H9 (cell line): ENCODE measurements at regions not wholly inside any gene's neighbourhood (a gene's known extent, or its start where the extent isn't known, plus 50 kb on each side); places are given as distances from the start of the nearest gene placed in this dataset.

Experiments used
- DNase-seq: peaks from one replicate; pipeline ENCODE4 v3.0.0-alpha.2; 2017
- H2AFZ ChIP-seq: one replicate; pipeline ENCODE4 v1.6.1; 2013; ENCODE audit warnings: mild to moderate bottlenecking, low read length, control low read depth, moderate library complexity
- H2AK5ac ChIP-seq: 2 replicates; pipeline ENCODE4 v1.6.1; 2013; ENCODE audit warnings: low read length, control low read depth, mixed read lengths; ENCODE audit not compliant: insufficient read length
- H2BK120ac ChIP-seq: one replicate; pipeline ENCODE4 v1.6.1; 2013; ENCODE audit warnings: low read depth, mild to moderate bottlenecking, low read length, control low read depth, inconsistent platforms; ENCODE audit not compliant: poor library complexity, severe bottlenecking
- H2BK12ac ChIP-seq: 2 replicates; pipeline ENCODE4 v1.6.1; 2013; ENCODE audit warnings: low read length, control low read depth, mixed read lengths, low read depth; ENCODE audit not compliant: insufficient read length
- H2BK15ac ChIP-seq: 2 replicates; pipeline ENCODE4 v1.6.1; 2013; ENCODE audit warnings: low read depth, low read length, control low read depth
- H2BK20ac ChIP-seq: one replicate; pipeline ENCODE4 v1.6.1; 2013; ENCODE audit warnings: low read depth, mild to moderate bottlenecking, low read length, control low read depth, inconsistent platforms; ENCODE audit not compliant: poor library complexity, severe bottlenecking
- H2BK5ac ChIP-seq: 2 replicates; pipeline ENCODE4 v1.6.1; 2013; ENCODE audit warnings: low read length, control low read depth, mixed read lengths; ENCODE audit not compliant: insufficient read length
- H3K14ac ChIP-seq: 2 replicates; pipeline ENCODE4 v1.6.1; 2013; ENCODE audit warnings: low read length, control low read depth; ENCODE audit not compliant: insufficient read depth
- H3K18ac ChIP-seq: 2 replicates; pipeline ENCODE4 v1.6.1; 2013; ENCODE audit warnings: low read depth, mild to moderate bottlenecking, mixed read lengths, low read length, control low read depth; ENCODE audit not compliant: insufficient read length
- H3K23ac ChIP-seq: 2 replicates; pipeline ENCODE4 v1.6.1; 2013; ENCODE audit warnings: low read length, control low read depth, mixed read lengths, low read depth; ENCODE audit not compliant: insufficient read length
- H3K23me2 ChIP-seq: 2 replicates; pipeline ENCODE4 v1.6.1; 2013; ENCODE audit warnings: low read depth, mild to moderate bottlenecking, mixed read lengths, low read length, control low read depth; ENCODE audit not compliant: insufficient read length, poor library complexity, severe bottlenecking
- H3K27ac ChIP-seq: 2 replicates; pipeline ENCODE4 v1.5.1; 2013; ENCODE audit warnings: low read length, control low read depth, mixed read lengths, low read depth; ENCODE audit not compliant: insufficient read length
- H3K27me3 ChIP-seq: 2 replicates; pipeline ENCODE4 v1.6.1; 2013; ENCODE audit warnings: low read length, control low read depth, inconsistent platforms; ENCODE audit not compliant: insufficient read depth
- H3K4ac ChIP-seq: 2 replicates; pipeline ENCODE4 v1.6.1; 2013; ENCODE audit warnings: low read depth, mild to moderate bottlenecking, control low read depth, inconsistent platforms, low read length, moderate library complexity
- H3K4me1 ChIP-seq: 2 replicates; pipeline ENCODE4 v1.6.1; 2013; ENCODE audit warnings: low read length, control low read depth, inconsistent platforms; ENCODE audit not compliant: insufficient read depth
- H3K4me2 ChIP-seq: 2 replicates; pipeline ENCODE4 v1.6.1; 2013; ENCODE audit warnings: low read length, control low read depth, mixed read lengths; ENCODE audit not compliant: insufficient read length, insufficient read depth
- H3K56ac ChIP-seq: 2 replicates; pipeline ENCODE4 v1.6.1; 2013; ENCODE audit warnings: low read depth, mild to moderate bottlenecking, mixed read lengths, low read length, control low read depth; ENCODE audit not compliant: insufficient read length
- H3K79me1 ChIP-seq: 2 replicates; pipeline ENCODE4 v1.6.1; 2013; ENCODE audit warnings: low read depth, mild to moderate bottlenecking, moderate library complexity, low read length, control low read depth, inconsistent platforms; ENCODE audit not compliant: insufficient read depth, poor library complexity, severe bottlenecking
- H3K79me2 ChIP-seq: 2 replicates; pipeline ENCODE4 v1.6.1; 2013; ENCODE audit warnings: low read length, control low read depth, inconsistent platforms; ENCODE audit not compliant: insufficient read depth
- H3K9ac ChIP-seq: 2 replicates; pipeline ENCODE4 v1.6.1; 2013; ENCODE audit warnings: low read length, control low read depth, mixed read lengths; ENCODE audit not compliant: insufficient read length; ENCODE audit errors: extremely low read depth
- H3K9me3 ChIP-seq: one replicate; pipeline ENCODE4 v1.6.1; 2013; ENCODE audit warnings: low read depth, low read length, inconsistent platforms; ENCODE audit not compliant: control insufficient read depth
- H3T11ph ChIP-seq: one replicate; pipeline ENCODE4 v1.6.1; 2013; ENCODE audit warnings: mild to moderate bottlenecking, low read length, control low read depth, inconsistent platforms
- H4K20me1 ChIP-seq: one replicate; pipeline ENCODE4 v1.6.1; 2013; ENCODE audit not compliant: control insufficient read depth, insufficient read length, insufficient read depth
- H4K5ac ChIP-seq: 2 replicates; pipeline ENCODE4 v1.6.1; 2013; ENCODE audit warnings: low read depth, mild to moderate bottlenecking, mixed read lengths, low read length, control low read depth; ENCODE audit not compliant: insufficient read length
- H4K8ac ChIP-seq: replicated peaks from 2 replicates; pipeline ENCODE4 v1.6.1; 2013; ENCODE audit warnings: low read length, control low read depth, mixed read lengths, low read depth; ENCODE audit not compliant: insufficient read length
- H4K91ac ChIP-seq: 2 replicates; pipeline ENCODE4 v1.6.1; 2013; ENCODE audit warnings: low read depth, mild to moderate bottlenecking, moderate library complexity, mixed read lengths, low read length, control low read depth; ENCODE audit not compliant: insufficient read length
- H3K27ac Mint-ChIP-seq, 3 experiments: 2 replicates in 2 of 3; 3 replicates in 1 of 3; pipeline ENCODE4 v1.8.0; 2020 to 2021; ENCODE audit warnings: mixed read lengths in 3 of 3, mild to moderate bottlenecking in 1 of 3, moderate library complexity in 1 of 3
- H3K27me3 Mint-ChIP-seq: 2 replicates; pipeline ENCODE4 v1.8.0; 2021; ENCODE audit warnings: low read depth, mild to moderate bottlenecking, moderate library complexity, mixed read lengths
- H3K36me3 Mint-ChIP-seq, 3 experiments: 2 replicates in 2 of 3; 3 replicates in 1 of 3; pipeline ENCODE4 v1.8.0; 2020 to 2021; ENCODE audit warnings: low read depth in 3 of 3, mixed read lengths in 3 of 3; ENCODE audit not compliant: insufficient read depth in 1 of 3
- H3K4me1 Mint-ChIP-seq, 2 experiments: 2 replicates each; pipeline ENCODE4 v1.8.0; 2020; ENCODE audit warnings: mixed read lengths in 2 of 2
- H3K4me3 Mint-ChIP-seq, 2 experiments: 2 replicates in 1 of 2; 3 replicates in 1 of 2; pipeline ENCODE4 v1.8.0; 2020 to 2021; ENCODE audit warnings: mild to moderate bottlenecking in 2 of 2, mixed read lengths in 2 of 2, moderate library complexity in 1 of 2
- H3K9me3 Mint-ChIP-seq, 2 experiments: 2 replicates in 1 of 2; 3 replicates in 1 of 2; pipeline ENCODE4 v1.8.0; 2020; ENCODE audit warnings: mild to moderate bottlenecking in 2 of 2, mixed read lengths in 2 of 2, moderate library complexity in 1 of 2
- CTCF ChIP-seq: fragments of 200-600 bp; sonication (generic); conservative IDR thresholded peaks from 3 replicates; pipeline ENCODE4 v1.8.0; 2021; ENCODE audit warnings: antibody characterized with exemption, mild to moderate bottlenecking
- WGBS: extraction: QIAGEN DNeasy Blood & Tissue Kit; methylation state at CpG from one replicate; pipeline ENCODE4 v1.1.7; 2013; ENCODE audit warnings: missing lambda C conversion rate, low lambda C conversion rate, mixed read lengths; ENCODE audit not compliant: insufficient read length; ENCODE audit errors: extremely low coverage; 5-methylcytosine and 5-hydroxymethylcytosine counted together

GRCh38 chr16:65950211-65950610, 416.3 kb upstream of the CDH5 start:
- no CpG with 5 or more reads among the region's 3 CpGs for WGBS
- H3K23me2 ChIP-seq = no peaks in the 10 kb centered on the region
- no peaks in the 10 kb centered on the region for H3K9me3 ChIP-seq
- H3K4ac ChIP-seq = no peak overlapping the region
- no peak overlapping the region for H4K5ac ChIP-seq
- no peak overlapping the region for H2BK5ac ChIP-seq
- no peak overlapping the region for H2AFZ ChIP-seq
- no peak overlapping the region for H2BK20ac ChIP-seq
- TF ChIP-seq CTCF = no peak
- no peak overlapping the region for H2BK120ac ChIP-seq
- no peak overlapping the region for H4K91ac ChIP-seq
- H4K20me1 ChIP-seq = no peaks in the 10 kb centered on the region
- H3K14ac ChIP-seq = no peak overlapping the region
- DNase-seq = no peak
- H2BK15ac ChIP-seq = no peak overlapping the region
- H3K79me2 ChIP-seq = no peaks in the 10 kb centered on the region
- H3K27me3 ChIP-seq = no peaks in the 10 kb centered on the region
- Mint-ChIP-seq H3K9me3 (no peaks in the 10 kb centered on the region), H3K4me3 (no peak overlapping the region), H3K27me3 (no peaks in the 10 kb centered on the region; the same call in 1 of the 2 replicates), H3K4me1 (peaks cover 10 to 11% of the 10 kb centered on the region in 2 experiments; a peak in 2 of 4 replicates), H3K27ac (no peak overlapping the region), H3K36me3 (no peaks in the 10 kb centered on the region; a peak in 1 of 7 replicates)
- no peak overlapping the region for H3K18ac ChIP-seq
- H2BK12ac ChIP-seq = no peak overlapping the region
- no peak overlapping the region for H3K4me2 ChIP-seq
- H3K9ac ChIP-seq = no peak overlapping the region
- H3K56ac ChIP-seq = no peak overlapping the region
- H3K79me1 ChIP-seq = no peaks in the 10 kb centered on the region
- no peak overlapping the region for H4K8ac ChIP-seq
- no peak overlapping the region for H3K23ac ChIP-seq
- H3K27ac ChIP-seq = no peak overlapping the region
- no peak overlapping the region for H2AK5ac ChIP-seq
- H3T11ph ChIP-seq = no peak overlapping the region
- H3K4me1 ChIP-seq = no peaks in the 10 kb centered on the region
